Activated CD4-positive, CD25-positive, alpha-beta regulatory T cell treated with anti-CD3 and anti-CD28 coated beads, Interleukin-2, amount 50 U/mL, for 24 hours (primary cell): ENCODE measurements at regions not wholly inside any gene's neighbourhood (a gene's known extent, or its start where the extent isn't known, plus 50 kb on each side); places are given as distances from the start of the nearest gene placed in this dataset.
"Not testable (repeated sequence)": the region's sequence is repeated elsewhere in the genome, so short reads cannot be mapped to it uniquely, and the experiment has no call there.

ENCODE experiments used
- ATAC-seq, 2 donors: fragments of 150-1000 bp; cut with Tn5 transposase; one replicate each; pipeline ENCODE4 v1.10.0; 2021; ENCODE audit warnings: mild to moderate bottlenecking in 1 of 2, moderate library complexity in 1 of 2

DNA sequence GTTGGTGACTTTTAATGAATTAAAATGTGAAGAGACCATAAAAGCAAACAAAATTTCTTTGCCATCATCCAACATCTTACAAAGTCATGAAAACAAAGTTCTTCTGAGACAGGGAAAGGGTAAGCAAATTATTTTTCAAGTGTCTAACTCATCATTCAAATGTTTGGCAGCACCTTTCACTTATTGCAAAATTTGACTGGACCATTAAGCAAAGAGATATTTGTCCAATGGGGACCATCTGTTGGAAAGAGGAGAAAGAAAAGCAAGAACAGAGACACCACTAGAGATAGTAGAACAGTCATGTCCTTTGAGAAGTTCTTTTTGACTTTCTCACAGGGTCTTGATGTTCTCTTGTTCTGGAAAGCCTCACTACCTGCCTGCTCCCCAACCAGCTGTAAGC is 330.1 kb downstream of the PAPSS1 start:
- ATAC-seq: no peak

DNA sequence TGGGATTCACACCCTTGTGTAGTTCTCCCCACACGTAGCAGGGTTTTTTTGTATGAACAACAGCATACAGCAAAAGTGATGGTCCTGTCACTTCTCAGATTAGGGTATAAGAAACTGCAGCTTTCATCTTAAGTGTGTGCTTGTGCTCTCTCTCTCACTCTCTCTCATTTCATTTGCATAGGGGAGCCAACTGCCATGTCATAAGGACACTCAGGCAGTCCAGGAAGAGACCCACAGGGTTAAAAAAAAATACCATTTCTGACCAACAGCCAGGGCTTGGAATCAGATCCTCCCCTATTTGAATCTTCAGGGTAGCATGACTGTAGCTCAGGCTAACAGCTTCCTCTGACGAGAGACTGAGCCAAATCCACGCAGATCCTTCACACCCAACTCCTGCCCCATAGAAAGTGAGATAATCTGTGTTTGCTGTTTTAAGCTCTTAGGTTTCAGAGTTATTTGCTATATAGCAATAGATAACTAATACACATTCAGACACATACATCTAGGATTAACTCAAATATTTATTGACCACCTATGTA is 331.2 kb downstream of the PAPSS1 start:
- ATAC-seq: no peak

DNA sequence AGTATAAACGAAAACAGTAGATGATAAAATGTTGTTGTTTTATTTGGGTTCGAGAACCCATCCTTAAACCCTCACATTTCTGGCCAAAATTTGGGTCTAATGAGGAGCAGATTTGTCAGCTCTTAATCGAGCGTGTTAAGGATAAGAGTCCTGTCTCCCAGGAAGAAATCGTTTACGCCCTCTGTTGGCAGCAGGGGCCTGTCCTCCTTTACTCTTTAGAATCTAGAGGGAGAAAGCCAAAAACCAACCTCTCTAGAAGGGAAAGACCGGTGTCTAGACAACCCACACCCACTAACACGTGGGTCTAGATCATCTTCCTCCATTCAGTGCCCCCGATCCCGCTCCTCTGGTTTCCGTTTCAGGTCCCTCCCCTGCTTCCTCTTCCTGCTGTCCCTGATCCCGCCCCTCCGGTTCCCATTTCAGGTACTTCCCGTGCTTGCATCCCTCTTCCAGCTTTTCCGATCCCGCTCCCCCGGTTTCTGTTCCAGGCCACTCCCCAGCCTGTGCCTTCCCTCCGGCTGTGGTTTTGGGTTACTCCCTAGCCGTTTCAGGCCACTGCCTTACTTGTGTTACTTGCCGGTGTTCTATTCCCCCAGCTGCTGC is 339.1 kb downstream of the PAPSS1 start:
- ATAC-seq: no peak

- no peak for ATAC-seq
Measured at GRCh38 chr4:107380190-107380589, 339.8 kb downstream of the PAPSS1 start.

GRCh38 chr4:107379054-107379869 is 340.8 kb downstream of the PAPSS1 start:
- no peak for ATAC-seq

DNA sequence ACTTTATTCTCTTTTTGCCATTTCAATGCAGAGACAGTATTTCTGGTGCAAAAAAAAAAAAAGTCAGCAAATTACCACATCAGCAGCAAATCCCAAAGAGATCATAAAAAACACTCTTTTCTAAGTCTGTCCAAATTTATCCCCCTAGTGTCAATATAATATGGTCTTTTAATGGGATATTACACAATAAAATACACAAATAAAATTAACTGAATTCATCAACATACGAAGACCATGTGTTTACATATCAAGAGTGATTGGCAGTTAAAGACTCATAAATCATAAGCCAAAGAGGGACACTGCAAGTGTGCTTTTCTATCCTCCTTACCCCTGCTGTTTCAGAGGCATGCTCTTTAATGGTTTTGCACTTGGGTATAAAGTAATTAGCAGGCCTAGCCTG is 340.2 kb upstream of the DKK2 start:
- no peak for ATAC-seq

- ATAC-seq: no peak
Measured at GRCh38 chr4:107366900-107367299, 330.8 kb upstream of the DKK2 start.

DNA sequence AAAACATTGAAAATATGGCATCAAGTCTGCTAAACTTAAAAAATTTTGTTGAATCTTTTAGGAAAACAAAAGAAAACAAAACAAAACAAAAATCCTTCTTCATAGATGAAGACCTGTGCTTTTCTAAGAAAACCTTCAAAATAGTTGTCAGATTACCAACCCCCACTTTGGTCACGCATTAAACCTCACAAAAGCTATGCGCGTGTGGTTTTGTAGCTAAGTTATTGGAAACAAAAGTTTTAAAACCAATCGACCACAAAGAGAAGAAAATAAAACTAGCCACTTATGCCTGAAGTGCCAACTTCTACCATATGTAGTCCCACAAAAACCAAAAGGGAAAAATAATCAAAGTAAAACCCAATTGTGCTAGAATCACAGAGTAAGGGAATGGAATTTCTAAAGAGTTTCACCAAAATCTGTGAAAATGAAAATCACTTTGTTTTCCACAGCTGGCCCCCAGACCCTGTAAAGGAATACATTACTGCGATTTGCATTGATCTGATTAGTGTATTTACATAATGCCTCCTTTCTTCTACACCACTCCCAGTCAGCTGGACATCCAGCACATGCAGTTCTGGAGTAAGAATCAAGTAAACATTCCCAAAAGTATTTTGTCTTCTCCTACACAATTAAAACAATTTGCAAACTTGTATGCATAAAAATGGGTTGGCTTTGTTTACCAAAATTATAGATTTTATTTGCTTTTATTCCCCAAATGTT is 330.1 kb upstream of the DKK2 start:
- ATAC-seq: no peak

DNA sequence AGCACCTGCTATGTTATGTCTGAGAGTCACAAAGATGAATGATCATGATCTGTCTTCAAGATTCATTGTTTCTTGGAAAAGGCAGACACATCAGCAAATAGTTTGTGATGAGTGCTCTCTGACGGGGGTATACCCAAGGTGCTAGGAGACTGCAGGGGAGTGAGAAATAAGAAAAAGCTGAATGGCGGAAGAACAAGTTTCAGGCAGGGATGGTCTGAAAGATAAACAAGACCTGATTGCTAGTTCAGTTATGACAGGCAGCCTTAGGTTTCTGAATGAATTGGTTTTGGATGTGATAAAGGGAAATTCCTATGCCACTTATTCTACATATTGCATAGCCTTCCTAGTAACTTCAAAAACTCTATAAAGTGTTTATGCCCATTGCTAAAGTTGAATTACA is 327.0 kb upstream of the DKK2 start:
- ATAC-seq: no peak

DNA sequence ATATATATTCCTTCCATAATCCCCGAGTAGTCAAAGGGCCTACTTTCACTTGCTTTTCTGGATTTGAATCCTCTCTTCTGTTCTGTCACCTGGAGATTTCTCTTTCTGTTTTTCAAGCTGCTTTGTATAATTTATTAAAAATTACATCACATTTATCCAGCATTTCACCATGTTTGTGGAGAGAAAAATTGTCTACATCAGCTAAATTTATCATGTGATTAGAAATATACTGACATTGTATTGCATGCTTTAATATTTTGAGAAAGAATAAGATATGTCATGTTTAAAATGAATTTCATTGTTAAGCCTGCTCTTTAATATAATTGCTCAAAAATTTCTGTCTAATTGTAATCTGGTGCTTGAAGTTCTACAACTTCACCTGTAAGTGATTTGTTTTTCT is 323.1 kb upstream of the DKK2 start:
- ATAC-seq: no peak

- ATAC-seq: not testable (repeated sequence)
Measured at GRCh38 chr4:107354304-107354703, 318.2 kb upstream of the DKK2 start.

- no peak for ATAC-seq
Measured at GRCh38 chr4:107351196-107351595, 315.1 kb upstream of the DKK2 start.

- ATAC-seq: no peak
Measured at GRCh38 chr4:107349732-107350131, 313.6 kb upstream of the DKK2 start.

GRCh38 chr4:107349266-107349665 is 313.2 kb upstream of the DKK2 start:
- no peak for ATAC-seq

DNA sequence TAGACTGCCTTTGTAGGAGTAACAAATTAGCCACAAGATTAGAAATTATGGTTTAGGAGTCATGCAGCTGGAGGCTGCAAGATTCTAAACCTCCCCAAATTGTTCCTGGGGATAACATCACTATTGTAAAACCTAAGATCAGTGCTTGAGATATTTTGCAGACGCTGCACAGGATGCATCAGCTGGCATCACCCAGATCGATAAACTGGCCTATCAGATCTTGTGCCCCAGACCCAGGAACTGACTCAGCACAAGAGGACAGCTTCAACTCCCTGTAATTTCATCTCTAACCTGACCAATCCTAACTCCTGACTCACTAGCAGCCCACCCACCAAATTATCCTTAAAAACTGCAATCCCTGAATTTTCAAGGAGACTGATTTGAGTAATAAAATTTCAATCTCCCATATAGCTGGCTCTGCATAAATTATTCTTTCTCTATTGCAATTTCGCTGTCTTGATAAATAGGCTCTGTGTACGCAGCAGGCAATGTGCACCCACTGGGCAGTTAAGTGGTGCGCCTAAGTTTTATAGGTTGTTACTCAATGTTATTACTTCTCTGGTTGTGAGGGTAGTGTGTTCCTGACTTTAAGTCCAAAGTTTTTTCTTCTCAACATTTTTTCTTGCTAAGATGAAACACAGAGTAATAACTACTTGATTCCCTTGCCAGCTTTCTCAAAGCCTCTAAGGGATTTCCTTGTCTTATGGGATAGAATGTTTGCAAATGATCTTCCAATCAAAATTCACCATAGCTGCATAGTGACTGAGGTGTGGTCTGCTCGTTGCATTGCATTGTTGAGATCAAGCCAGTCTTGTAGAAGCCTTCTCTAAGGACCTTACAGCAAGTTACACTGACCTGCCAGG is 312.3 kb upstream of the DKK2 start:
- ATAC-seq: no peak

DNA sequence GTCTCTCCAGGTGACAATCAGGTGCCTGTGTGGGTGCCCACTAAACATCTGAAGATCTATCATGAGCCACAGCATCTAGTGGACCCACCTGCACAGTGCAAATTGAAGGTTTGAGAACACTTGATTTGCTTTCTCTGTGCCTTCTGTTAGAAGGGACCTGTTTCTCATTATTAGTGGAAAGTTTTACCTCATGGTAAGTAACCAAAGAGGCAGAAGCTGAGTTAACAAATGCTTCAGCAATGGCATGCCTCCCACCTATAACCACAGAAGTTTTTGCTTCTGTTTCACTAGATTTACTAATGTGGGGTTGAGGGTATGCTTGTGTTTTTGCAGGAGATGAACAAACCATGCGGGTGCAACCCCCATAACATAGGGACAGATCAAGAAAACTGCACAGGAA is 297.4 kb upstream of the DKK2 start:
- no peak for ATAC-seq

DNA sequence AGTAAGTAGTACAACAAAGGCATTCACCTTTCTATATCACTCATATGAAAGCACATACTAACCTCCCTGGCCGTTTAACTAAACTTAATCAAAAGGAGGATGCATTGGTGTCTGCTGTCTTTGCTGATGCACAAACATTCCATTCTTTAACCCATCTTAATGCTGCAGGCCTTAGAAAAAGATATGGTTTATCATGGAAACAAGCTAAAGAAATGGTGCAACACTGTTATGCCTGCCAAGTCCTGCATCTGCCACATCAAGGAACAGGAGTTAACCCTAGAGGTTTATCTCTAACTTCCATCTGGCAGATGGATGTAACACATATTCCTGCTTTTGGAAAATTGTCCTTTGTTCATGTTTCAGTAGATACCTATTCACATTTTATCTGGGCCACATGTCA is 296.5 kb upstream of the DKK2 start:
- not testable (repeated sequence) for ATAC-seq

GRCh38 chr4:107330916-107331315 is 294.8 kb upstream of the DKK2 start:
- no peak for ATAC-seq

GRCh38 chr4:107319386-107319785 is 283.3 kb upstream of the DKK2 start:
- no peak for ATAC-seq

- no peak for ATAC-seq
Measured at GRCh38 chr4:107318078-107318477, 282.0 kb upstream of the DKK2 start.

- no peak for ATAC-seq
Measured at GRCh38 chr4:107317611-107318010, 281.5 kb upstream of the DKK2 start.

GRCh38 chr4:107315584-107315983 is 279.5 kb upstream of the DKK2 start:
- ATAC-seq: no peak

GRCh38 chr4:107314156-107314555 is 278.0 kb upstream of the DKK2 start:
- ATAC-seq: no peak
